Bone marrow (tissue), 2 donors: ENCODE measurements at regions not wholly inside any gene's neighbourhood (a gene's known extent, or its start where the extent isn't known, plus 50 kb on each side); places are given as distances from the start of the nearest gene placed in this dataset.
A peak's percentile ranks its signal among the peaks of the same experiment; 100 is the strongest.

ENCODE experiments used
- DNase-seq, 2 donors: peaks; one replicate each; lab custom pipeline; 2025; lab: John Stamatoyannopoulos, UW

DNA sequence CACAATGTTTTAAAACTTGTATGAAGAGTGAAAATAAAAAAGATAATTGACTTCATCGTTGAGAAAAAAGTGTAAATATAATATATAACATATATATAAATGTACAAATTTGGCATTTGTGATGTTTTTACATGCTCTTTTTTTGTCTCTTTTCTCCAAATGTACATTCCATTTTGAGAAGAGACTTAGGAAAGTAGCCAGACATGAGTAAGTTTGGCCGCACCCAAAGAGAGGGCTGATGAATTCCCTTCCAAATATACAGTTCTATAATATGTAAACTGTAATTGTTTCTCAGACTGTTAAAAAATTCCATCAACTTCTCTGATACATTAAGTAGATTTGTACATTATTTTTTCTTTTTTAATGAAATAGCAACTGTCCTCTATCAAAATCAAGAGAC, 193.2 kb upstream of the MAP3K1 start:
- DNase-seq: no peak

DNA sequence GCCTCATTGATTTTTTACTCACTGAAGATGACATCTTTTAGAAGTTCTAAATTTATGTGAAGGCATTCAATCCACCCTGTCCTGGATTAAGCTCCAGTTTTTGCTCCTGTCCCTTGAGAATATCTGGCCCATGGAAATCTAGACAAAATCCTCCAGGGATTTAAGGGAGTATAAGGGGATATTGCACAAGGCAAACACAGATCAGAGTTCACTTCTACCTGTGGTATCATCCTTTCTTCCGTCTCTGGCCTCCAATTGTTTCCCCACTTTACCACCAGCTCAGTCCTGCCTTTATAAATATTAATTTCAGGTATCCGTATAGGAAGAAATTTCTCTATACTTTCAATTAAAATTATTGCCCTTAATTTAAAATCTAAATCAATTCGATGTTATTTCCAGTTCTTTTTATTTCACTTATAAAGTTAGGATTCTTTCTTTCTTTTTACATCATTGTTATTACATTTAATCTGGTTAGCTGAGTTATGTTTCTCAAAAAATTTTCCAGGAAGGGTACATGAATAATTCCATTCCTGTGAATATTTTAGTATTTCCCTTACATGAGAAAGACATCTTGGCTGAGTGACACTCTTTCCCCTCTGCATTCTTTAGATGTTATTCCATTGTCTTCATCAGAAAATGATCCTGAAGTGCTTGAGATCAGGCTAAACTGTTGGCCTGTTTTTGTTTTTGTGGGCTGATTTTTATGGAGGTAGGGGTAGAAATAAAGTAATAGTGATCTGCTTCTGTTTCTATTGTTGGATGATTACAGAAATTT, 194.3 kb upstream of the MAP3K1 start:
- no peak for DNase-seq

DNA sequence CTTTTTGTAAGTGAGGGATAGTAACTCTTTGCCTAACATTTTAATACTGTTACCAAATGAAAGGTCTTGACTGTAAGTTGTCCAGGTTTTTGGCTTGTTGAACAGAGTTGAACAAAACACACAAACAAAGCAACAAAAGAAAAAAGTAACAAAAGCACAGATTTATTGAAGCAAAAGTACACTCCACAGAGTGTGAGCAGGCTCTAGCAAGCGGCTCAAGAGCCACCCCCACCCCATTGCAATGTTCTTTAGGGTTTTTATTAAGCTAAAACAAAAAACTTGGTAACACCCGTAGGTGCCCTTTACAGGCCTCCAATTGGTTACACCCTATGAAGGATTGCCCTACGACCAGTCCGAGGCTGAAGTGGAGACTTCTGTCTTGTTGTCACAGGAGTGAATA, 197.4 kb upstream of the MAP3K1 start:
- DNase-seq: no peak

DNA sequence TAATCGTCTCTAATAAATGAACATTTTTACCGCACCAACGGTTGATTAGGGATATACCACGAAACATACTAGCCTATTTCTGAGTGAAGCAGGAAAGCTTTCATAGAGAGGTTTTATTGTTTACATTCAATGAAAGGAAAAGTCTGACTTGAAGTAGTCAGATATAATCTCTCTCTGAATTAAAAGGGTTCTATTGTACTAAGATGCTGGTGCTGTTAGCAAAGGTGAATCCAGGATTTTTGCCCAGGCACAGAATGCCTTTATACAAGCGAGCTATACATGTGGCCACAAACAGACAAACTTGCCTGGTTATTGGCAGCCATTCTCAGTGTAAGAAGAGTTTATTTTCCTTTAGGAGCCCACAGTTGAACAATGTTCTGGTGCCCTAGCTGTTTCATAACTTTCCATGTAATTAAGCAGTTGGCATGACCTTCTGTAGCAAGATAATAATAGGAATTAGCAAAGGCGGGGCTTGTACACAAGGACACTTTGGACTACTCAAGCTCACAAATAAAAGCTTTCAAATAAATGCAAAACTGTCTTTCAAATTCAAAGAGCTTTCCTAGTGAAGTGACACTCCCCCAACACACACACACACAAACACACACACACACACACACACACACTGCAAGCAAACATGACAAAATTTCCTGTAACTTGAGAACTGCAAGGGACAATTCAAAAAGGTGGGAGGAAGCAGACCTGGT, 198.7 kb upstream of the MAP3K1 start:
- DNase-seq: no peak

DNA sequence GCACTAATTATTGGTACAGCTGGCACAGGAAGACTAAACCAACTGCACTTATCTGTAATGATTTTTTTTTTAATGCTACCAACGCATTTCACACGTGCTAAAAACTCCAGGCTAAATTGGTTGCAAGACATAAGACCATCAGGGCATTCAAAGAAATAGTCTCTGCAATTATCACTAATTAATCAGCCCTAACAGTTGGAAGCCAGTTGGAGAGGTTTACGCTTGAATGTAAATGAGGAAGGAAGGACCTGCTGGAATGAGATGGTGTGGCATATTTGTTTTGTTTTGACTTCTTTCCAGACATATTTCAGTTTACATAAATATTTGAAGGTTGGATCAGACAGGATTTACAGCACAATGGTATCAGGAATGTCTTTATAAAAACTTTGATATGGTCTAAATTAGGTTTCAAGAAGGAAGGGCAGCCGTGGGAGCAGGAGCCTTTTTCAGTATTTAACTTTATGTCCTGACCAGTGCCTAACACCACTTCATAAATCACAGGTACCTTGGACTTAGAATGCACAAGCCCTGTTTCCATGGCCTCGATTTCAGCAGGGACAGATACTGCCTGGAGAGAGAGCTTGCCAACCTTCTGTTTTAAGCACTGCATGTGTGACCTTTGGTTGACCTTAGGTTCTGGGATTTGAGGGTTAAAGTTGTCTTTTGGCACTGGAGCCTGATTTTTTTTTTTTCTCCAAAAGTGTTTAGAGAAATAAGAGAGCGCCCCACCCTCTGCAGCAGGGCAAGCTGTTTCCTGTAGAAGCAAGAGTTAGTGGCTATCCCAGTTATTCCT, 199.8 kb upstream of the MAP3K1 start:
- no peak for DNase-seq

DNA sequence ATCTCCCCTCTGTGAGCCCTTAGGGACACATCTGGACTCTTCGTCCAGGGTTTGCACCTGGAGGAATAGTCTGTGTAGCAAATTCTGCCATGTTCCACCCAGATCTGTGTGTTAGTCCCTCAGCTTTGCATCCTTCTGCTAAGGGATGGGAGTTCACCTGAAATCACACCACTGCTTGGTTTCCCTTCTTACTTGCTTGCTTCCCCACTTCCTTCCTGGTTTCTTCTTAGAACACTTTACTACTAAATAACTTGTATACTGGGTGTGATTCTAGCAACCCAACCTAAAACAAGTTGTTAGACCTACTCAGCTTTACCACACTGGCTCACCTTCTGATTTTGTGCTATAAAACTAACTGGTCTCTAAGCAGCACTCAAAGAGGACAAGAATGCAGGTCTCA, 202.6 kb upstream of the MAP3K1 start:
- DNase-seq: no peak

DNA sequence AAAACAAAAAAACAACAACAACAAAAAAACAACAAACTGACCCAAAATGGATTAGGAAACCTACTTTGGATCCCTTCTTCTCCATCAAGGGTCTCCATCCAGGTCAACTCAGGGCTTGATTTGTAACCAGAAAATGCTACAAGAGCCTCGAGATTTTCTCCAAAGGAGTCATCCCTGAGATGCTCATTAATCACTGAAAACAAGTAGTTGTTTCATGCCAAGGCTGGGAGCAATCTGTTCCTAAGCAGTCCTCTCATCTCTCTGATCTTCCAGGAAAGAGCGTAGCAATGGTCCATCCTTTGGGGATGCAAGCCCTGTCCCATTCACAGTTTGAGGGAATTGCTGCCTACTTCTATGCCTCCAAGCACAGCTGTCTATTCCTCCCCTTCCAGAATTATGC, 203.0 kb upstream of the MAP3K1 start:
- no peak for DNase-seq

DNA sequence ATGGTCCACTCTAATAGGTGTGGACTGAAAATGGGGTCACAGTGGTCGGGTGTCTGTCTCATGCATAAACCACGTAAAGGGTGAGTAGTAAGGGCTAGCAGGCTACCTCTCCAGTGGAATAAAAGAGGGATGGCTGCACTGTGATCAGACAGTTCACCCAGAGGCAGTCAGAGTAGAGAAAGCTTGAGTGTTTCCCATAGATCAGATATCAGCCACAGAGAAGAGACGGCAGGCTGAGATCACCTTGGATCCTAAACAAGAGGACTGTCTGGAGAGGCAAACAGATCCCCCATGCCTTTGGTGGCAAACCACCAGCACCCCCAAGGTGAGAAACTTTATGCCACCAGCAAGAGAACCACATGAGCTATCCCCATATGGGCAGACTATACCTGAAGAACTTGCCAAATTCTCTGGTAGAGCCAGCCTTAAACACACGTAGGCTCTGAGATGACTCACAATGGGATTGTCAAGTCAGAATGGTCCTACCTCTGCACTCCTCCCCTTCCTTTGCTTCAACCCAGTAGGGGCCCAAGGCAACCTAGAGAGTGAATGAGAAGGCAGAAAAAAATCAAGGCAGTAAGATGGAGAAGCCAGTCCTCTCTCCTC, 205.2 kb upstream of the MAP3K1 start:
- no peak for DNase-seq

DNA sequence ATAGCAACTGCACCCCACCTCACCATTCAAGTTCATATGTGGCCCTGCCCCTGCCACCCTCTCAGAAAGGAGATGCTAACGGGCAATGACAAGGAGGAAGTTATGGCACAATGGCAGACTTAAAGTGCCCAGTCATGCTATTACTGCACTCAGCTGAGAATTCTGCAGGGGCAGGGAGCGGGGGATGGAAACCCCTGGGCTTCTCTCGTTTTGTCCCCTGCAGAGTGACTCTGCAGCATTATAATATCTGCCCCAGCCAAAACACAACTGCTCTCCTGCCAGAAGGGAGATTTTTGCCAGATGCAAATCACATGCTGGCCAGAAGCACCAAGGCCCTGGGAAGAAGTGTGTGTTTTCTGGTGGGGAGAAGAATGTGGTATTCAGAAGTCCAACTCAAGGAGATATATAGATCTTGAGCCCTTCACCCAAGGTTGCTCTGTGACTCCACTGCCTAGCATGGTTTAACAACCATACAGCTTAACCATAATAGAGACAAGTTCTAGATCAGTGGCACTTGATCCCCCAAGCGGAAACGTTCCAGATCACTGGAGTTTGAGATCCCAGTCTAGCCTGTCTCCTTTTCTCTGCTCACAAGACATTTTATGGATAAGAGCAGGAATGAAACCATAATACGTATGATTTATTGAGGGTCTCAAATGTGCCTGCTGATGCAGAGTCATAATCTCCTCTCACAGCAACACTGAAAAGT, 207.0 kb upstream of the MAP3K1 start:
- DNase-seq: peak; percentile 19 to 81

DNA sequence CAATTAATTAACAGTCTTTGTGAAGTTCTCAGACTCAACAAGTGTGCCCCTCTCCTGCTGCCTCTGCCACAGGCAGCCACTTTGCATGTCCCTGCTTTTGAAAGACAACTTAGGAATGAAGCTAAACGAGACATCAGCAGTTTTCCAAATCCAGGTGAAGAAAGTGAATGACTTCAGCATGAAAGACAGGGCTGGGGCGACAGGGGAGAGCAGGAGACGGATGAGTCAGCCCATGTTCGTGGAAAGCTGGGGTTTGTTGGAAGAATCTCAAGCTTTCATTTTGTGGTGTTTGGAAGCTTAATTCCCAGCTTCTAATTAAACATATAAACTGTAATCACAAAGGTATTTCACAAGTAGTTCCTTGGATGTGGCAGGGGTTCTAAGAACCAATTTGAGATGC, 207.8 kb upstream of the MAP3K1 start:
- DNase-seq: no peak

DNA sequence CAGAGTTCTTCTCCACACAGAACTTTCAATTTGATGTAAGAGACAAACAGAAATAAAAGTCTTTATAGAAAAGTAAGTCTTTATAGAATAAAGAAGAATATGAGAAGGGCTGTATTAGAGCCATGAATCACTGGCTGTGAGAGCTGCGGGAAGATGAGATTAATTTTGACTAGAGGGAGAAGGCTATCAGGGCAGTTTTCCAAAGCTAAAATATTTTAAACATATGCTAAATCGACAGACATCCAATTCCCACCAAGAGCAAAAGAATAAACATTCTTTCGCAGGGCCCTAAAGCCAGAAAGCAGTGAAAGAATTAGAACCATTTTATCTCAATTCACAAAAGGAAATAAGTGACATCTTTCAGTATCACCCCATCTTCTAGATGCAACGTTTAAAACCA, 208.3 kb upstream of the MAP3K1 start:
- DNase-seq: no peak

DNA sequence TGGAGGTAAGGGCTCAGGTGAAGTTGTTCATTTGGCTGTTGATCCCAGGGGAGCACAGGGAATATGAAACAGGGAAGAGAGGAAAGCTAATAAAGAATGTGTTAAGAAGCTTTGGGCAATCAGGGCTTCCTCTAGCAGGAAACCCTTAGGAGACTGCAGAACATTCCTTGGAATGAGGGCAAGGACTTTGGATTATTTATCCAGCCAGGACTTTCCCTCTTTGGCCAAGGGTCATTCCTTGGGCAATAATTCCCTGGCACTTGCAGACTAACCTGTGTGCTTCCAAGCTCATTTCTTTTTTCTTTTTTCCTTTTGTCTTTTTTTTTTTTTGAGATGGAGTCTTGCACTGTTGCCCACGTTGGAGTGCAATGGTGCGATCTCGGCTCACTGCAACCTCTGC, 209.2 kb upstream of the MAP3K1 start:
- no peak for DNase-seq

DNA sequence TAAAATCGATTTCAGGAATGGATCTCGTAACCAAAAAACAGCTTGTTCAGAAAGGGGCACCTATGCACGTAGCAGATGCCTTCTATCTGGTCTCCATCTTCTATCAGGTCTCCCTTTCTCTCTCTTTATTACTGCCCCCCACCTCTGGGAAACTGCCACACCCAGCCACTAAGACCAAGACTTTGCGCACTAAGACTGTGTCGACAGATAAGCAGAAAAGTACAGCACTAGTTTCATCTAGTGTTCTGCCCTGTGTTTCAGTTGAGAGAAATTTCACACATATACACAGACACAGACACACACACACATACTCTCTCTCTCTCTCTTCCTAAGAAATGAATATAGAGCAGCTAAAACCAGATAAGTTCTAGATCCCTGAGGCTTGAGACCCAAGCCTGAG, 210.1 kb upstream of the MAP3K1 start:
- no peak for DNase-seq

DNA sequence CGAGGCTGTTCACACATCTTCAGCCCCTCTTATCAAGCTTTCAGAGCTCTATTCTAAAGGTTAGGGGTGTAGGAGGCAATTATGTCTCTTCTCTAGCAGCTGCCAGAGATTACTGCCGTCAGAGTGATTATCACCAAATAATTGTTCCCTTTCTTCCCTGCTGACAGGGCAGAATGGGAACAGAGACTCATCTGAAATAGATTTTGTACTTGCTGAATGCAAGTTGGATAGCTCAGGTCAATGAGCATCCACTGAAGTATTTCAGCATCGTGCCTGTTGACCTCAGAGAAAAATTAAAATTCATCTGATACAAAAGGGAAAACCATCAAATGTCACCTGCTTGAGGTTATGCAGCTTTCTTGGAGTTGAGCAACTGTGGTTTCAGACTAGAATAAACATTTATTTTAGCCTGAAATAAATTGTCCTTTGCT, 213.7 kb upstream of the MAP3K1 start:
- no peak for DNase-seq

DNA sequence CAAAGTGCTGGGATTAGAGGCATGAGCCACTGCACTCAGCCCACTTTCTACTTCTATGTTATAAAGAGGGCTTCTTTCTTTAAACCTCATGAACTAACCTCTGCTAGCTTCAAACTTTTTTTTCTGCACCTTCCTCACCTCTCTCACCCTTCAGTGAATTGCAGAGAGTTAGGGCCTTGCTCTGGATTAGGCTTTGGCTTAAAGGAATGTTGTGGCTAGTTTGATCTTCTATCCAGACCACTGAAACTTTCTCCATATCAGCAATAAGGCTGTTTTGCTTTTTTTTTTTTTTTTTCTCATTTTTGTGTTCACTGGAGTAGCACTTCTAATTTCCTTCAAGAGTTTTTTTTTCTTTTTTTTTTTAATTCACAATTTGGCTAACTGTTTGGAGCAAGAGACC, 216.4 kb upstream of the MAP3K1 start:
- DNase-seq: no peak

DNA sequence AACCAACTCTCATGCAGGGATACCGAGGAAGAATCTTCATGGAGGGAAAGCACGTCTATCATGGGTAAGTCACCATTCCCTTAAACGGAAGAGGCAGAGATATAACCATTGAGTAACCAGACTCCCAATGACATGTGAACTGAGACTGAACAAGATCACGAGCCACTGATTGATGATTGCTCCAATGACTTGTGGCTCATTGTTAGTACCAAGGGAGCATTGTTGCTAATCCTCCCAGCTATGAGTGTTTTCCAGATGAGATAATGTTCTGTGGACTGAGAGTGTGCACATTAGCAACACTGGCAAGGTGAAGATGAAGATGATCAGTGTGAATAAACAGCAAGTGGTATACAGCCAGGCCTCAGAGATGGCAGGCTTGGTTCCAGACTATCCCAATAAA, 219.2 kb upstream of the MAP3K1 start:
- DNase-seq: no peak

DNA sequence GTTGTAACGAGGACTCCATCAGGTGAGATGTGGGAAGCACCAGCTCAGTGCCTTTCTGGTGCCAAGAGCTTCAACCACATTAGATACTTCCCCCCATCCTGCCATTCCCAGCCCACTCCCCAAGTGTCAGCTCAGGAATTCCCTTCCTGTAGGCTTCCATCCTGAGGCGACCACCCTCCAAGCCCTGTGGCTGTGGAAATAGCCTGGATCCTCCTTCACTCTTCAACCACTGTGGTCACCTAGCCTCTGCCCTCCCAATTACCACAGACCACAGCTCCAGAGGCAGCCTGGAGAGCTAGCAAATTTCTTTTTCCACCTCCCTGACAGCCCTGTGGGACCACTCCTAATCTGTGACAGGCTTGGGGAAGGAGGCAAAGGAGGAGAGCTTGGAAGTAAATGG, 219.8 kb upstream of the MAP3K1 start:
- DNase-seq: no peak

DNA sequence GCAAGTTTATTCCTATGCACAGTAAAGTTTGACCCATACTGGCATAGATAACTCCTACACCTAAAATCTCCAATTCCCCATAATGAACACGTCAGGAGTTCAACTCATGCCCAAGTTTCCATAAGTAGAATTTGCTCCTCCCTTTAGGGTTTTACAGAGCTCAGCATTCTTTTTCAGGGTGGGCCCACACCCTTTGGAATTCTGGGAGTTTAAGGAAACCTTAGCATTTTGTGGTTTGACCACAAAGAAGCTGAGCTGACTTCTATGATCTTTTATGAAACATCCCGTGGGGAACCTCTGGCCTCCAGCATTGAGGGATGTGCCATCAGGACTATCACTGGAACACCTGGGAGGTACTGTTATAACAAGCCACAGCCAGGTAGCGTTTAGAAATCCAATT, 220.6 kb upstream of the MAP3K1 start:
- DNase-seq: no peak

DNA sequence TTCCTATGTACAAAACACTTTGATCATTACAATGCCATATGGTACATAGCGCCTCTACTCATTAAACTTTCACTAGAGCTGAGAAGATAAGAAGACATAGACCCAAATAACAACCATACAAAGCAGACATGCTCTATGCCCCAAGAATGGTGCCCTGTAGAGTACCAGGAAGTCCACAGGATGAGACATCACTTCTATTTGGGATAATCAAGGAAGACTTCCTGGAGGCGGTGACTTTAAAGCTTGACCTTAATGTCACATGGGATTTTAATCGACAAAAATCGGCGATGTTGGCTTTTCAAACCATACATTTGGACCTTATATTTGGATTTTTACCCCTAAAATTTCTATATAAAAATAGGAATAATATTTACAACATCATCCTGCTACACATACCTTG, 224.3 kb upstream of the MAP3K1 start:
- no peak for DNase-seq

DNA sequence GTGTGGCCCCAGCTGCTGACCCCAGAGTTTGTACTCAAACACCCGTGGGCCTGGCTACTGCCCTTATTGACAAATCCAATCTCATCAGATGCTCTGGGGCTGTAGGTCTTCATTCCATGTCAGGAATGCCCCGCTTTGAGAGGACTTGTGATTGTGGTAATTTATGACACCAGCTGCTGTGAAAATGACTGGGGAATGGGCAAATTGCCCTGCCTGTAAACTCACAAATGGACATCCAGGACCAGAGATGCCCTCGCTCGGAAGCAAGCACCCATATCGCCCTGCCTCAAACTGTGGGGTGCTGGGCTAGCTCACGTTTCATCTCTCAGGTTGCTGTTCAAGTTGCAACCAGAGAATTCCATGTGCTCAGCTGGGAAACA, 225.9 kb upstream of the MAP3K1 start:
- DNase-seq: no peak

DNA sequence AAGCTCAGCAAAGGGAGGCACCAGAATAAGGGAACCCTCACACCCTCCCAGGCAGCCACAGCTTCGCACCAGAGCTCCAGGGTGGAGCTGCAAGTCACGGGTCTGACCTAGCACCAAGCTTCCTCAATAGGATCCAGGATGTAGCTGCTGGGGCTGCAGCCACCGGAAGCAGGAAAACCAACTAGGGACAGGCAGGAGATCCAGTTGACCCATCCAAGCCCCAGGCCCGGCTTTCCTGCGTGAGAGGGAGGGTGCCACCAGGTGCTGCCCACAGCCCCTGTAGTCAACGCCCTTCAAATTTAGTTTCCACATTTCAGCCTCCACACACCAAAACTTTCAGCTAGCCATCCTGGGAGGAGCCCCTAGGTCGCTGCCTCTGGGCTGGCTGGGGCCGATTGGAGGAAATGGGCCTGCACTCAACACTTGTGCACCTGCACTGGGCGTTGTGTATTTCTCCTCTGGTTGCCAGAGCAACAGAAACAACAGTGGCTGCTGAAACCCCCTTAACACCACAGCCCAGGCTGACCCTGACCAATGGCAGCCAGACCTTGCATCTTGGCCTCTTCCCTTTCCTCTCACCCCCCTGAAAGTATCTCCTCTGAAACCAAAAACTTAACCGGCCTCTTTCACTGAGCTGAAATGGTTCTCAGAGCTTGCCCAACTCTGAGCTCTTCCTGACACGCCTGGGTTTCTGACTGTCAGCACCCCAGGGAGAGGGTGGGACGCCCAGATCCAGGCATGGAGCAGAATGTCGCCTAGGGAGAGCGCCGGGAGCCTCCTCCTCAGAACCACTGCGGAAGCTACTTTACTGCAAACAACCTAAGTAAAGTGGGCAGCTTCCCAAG, 226.5 kb upstream of the MAP3K1 start:
- peak in 1 of 2 donors; percentile 52 for DNase-seq
